ELF-1 (cell line): ENCODE measurements at regions not wholly inside any gene's neighbourhood (a gene's known extent, or its start where the extent isn't known, plus 50 kb on each side); places are given as distances from the start of the nearest gene placed in this dataset.
"Not testable (repeated sequence)": the region's sequence is repeated elsewhere in the genome, so short reads cannot be mapped to it uniquely, and the experiment has no call there.

Source experiments
- DNase-seq: peaks from one replicate; pipeline ENCODE4 v3.0.0-alpha.2; 2016; ENCODE audit warnings: low read depth, low spot score

DNA sequence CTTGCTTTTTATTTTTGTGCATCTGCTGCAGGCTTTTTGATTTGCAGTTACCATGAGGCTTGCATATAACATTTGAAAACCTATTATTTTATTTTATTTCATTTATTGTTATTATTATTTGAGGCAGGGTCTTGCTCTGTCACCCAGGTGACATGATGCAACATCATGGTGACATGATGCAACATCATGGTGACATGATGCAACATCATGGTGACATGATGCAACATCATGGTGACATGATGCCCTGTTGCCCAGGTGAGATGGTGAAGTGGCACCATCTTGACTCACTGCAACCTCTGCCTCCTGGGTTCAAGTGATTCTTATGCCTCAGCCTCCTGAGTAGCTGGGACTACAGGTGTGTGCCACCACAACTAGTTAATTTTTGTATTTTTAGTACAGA is 244.5 kb upstream of the CTBP2 start:
- not testable (repeated sequence) for DNase-seq

DNA sequence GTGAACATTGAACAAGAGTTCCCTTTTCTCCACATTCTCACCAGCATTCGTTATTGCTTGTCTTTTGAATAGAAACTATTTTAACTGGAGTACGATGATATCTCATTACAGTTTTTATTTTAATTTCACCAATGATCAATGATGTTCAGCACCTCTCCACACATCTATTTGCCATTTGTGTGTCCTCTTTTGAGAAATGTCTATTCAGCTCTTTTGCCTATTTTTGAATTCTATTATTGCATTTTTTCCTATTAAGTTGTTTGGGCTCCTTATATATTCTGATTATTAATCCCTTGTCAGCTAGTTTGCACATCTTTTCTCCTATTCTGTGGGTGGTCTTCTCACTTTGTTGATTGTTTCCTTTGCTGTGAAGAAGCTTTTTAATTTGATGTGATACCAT is 241.1 kb upstream of the CTBP2 start:
- DNase-seq, result no peak

DNA sequence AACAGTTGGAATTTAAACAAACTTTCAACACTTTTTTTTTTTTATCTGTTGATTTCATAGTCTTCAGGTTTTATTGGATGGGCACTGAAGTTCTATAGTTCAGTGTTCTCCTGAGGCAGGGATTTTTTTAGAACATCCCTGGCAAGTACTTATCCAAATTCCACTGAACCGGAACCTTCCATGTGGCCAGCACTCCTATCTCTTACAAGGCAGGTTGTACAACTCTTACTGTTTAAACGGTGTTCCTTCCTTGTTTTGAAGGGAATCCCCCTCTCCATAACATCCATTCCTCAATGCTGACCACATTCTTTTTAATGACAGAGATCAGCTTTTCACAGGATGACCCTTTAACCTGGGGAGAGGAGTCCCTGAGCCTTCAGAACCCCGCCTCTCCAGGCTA is 238.9 kb upstream of the CTBP2 start:
- no peak for DNase-seq

DNA sequence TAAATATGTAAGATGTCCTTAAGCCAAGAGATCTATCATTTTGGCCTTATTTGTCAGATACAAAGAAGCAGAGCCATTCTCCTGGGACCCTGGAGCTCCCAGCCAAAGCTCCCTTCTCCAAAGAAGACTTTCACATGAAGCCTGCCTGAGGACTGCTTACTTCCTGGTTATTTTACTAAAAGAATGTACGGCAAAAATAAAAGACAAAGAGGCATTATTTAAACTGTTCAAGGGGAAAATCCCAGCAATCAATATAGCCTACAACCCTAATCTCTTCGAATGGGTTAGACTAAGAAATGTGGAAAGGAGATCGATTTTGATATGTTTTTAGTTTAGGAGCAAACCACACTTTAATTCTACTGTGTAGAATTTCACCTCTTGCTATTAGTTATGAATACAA is 237.9 kb upstream of the CTBP2 start:
- no peak for DNase-seq

DNA sequence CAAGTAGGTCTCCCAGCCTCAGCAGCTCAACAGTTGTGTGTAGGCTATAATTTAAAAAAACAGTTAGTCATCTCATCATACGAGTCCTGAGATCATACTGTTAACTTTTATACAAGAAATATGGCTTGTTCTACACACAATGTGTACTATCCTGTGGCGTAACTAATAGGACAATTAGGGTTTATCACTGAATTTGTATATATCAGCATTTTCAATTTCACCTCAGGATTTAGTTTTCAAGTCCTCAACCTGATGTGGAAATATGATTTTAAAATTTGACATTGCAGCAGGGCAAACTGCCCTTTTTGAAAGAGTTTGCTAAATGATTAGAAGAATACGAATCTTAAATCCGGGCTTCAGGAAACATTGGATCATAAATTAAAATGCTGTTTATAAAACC is 237.2 kb upstream of the CTBP2 start:
- DNase-seq, result no peak

DNA sequence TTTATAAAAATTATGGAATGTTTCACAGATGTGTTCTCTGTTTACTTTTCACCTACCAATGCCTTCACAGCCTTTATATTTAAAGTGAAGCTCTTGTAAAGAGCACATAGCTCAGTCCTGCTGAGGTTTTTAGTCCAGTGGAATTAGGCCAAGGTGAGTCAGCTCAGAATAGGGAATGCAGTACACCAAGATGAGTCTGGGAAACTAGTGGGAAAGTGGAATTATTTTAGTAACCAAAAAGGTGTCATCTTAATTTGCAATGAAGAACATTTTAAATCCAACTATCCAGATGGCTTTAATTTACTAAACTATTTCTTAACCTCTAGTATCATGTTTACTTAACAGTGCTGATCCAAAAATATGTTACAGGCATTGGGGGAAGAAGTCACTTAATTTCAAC is 236.3 kb upstream of the CTBP2 start:
- no peak for DNase-seq

DNA sequence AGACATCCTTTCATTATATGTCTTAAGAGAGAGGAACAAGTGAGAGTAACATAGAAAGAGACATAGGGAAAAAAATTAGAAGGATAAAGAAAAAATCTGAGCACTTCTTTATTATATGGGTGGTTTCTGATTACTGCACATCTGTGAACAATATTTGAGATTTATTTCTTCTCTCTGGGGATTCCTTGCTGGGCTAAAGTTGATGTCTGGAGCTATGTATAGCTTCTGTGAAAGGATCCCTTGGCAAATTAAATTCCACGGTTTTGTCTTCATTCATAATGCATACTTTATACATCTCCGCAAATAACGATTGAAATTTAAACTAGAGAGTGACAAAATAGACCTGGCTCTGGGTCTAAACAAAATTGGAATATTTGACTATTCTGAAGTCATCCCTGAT is 232.2 kb upstream of the CTBP2 start:
- no peak for DNase-seq

DNA sequence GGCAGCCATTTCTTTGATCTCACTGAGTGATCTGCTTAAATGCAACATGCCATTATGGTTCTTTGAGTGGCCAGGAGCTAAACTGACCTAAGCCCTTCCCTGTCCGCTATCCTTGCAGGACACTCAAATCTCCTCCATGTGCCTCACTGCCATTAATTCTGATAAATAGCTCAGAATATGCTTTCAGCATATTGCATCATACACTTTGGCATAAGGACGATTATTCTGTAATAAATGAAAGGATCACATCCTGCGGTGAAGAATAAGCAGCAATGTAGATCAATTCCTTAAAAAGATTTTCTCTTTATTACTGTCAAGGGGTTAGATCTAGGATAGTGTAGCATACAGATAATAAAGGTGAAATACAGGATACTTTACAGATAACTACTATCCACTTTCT is 231.8 kb upstream of the CTBP2 start:
- DNase-seq, result no peak

DNA sequence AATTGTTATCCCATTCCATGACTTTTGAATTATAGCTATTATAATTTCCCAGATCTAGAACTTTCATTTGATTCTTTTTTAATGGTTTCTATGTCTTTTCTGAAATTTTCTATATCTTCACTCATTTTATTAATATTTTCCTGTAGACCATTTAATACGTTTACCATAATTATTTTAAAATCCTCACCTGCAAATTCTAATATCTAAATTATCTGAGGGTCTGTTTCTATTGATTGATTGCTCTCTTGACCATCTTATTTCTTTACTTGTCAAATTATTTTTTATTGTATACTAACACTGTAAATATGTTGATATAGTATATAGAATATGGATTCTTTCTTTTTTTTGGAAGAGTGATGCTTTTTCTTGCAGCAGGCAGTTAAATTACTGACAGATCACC is 229.3 kb upstream of the CTBP2 start:
- no peak for DNase-seq

DNA sequence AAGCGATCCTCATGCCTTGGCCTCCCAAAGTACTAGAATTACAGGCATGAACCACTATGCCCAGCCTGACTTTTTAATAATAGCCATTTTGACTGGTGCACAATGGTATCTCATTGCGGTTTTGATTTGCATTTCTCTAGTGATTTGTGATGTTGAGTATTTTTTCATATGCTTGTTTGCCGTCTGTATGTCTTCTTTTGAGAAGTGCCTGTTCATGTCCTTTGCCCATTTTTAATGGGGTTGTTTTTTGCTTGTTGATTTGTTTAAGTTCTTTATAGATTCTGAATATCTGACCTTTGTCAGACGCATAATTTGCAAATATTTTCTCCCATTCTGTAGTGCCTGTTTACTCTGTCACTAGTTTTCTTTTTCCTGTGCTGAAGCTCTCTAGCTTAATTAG is 219.2 kb upstream of the CTBP2 start:
- DNase-seq, result no peak

DNA sequence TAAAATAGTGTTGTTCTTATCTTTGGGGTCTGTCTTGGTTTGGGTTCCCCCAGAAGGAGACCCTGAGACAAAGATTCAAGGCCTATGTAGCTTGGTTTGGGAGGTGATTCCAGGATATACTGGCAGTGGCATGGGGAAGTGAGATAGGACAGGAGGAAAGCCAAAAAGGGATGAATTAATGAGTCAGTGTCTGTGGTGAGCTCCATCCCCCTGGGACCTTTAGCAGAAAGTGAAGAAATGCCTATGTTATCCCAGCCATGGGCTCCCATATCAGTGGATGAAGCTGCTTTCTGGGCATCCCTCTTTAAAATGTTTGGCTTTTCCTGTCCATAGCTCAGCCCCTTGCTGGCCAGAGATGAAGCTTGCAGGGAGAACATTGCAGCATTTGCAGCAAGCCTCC is 217.0 kb upstream of the CTBP2 start:
- DNase-seq, result no peak

DNA sequence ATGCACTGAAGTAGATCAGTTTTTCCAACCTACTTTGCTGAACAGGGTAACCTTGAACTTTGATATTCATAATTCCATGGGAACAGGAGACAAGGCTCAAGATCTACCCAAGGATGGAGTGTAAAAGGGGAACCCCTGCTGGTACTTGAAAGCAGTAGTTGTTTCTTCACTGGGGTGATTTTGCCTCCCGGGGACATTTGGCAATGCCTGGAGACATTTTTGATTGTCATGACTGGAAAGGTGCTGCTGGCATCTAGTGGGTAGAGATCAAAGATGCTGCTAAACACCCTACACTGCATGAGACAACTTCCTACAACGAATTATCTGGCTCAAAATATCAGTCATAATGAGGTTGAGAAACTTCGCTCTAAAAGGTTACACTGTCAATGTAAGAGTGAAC is 214.8 kb upstream of the CTBP2 start:
- no peak for DNase-seq

DNA sequence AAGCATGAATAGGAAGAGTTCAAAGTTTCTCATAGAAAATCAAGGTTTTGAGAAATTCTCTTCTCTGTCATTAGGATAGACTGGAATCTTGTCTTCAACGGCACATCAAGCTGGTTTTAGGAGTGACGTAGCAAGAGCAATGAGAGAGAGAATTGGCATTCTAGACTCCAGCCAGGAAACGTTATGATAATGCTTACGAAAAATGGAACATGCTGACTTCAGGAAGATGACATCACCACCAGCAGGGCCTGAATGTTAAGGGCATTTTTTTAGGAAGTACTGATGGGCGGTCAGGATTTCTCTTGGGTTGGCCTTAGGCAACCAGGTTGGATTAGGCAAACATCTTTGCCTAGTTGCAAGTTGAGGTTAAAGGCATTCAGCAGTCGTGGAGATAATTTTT is 213.2 kb upstream of the CTBP2 start:
- no peak for DNase-seq

DNA sequence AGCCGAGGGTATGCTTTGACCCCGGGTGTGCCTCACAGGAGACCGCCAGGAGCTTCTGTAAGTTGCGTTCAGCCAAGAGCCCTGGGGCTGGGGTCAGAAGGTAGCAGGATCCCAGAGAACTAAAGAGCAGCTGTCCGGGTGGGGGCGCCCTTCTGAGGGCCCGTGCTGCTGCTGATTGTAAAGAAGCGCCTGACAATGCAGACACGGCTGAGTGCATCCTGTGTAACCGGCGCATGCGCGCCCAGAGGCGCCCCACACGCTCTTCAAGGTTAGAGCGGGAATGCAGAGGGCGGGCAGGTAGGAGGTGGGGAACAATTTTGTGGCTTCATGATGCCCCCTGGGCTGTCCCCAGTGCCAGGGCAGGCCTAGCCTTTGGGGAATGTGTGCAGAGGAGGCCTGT is 210.2 kb upstream of the CTBP2 start:
- peak; percentile 96 for DNase-seq

DNA sequence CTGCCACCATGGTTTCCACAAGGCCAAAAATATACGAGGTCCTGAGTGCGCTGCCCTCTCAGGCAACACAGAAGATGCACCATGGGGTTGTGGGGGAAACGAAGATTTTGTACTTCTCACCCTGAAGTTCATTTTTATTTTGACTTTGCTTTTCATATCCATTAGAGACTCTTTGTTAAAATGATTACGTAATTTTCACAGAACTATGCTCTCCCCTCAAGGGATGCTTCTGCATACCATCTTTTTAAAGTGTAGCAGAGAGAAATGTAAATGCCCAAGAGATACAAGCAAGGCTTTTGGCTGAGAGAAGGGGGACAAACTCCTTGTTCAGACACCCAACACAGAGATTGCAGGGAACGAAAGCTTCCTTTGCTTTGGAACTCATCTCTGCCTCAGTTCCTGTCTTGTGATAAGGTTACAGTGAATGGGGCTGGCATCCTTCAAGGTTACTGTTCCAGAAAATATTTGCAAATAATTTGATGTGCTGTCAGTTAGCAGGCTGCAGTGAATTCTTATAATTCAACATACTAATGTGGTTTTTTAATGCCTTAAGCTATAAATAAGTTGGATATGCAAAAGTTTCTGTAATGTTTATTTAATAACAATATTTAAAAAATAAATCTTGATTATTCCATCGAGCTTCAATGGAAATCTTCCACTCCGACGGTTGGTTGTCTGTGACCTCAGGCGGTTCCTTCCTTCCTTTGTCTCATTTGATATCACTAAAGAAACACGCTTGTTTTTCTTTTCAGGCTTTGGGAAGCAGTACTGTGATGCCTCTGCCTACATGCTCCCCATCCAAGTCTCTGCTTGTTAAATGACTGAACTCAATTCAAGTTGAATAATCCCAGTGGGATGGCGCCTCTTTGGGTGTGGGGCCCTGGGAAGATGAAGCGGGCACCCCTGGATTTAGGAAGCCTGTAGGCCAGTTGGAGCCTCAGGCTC is 209.3 kb upstream of the CTBP2 start:
- DNase-seq, result no peak

DNA sequence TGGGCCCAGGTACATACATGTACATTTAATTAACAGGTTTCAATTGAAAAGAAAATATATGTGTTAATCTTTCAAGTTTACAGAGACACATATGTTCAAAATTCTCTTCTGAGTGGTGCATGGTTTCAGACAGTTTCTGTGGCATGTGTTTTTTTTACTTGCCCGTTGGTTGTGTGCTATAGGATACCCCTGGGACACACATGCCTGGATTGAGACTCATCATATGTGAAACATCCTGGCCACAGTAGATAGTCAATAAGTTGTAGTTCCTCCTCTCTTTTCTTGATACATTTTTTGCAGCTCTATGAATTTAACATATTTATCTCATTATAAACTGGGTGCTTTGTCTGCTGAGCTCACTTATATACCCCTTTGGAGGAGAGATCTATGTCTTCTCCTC is 207.8 kb upstream of the CTBP2 start:
- no peak for DNase-seq

DNA sequence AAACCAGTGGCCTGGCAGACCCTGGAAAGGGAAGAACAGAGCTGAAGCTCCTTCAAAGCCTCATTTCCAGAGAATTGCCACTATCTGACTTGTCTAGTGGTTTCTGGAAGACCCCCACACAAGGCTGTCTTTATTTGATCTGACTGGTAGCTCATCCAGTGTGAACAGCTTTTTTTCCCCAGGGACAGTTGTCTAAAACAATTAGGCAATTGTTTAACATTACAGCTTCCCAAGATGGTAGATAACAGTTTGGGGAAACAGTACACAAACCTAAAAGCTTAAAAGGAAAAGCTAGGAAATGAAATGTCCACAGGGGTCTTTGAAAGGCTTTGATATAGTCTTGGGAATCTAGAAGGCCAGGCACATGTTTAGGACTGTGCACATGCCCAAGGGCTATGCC is 203.4 kb upstream of the CTBP2 start:
- DNase-seq, result peak; percentile 14

DNA sequence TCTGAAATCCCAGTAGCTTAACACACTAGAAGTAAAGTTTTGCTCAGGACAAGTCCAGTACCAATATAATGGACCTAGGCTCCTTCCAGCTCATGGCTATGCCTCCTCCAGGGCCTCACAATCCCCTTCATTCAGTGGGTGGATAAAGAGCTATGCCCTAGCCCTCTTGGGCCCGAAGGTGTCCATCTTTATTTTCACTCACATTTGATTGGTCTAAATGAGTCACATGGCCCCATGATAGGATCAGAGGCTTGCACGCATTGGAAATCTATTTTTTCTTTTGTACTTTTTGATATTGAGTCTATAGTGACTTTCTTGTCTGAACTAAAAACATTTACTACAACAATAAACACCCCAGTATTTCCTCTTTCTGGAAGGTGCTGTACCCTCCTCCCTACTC is 202.6 kb upstream of the CTBP2 start:
- DNase-seq, result no peak

DNA sequence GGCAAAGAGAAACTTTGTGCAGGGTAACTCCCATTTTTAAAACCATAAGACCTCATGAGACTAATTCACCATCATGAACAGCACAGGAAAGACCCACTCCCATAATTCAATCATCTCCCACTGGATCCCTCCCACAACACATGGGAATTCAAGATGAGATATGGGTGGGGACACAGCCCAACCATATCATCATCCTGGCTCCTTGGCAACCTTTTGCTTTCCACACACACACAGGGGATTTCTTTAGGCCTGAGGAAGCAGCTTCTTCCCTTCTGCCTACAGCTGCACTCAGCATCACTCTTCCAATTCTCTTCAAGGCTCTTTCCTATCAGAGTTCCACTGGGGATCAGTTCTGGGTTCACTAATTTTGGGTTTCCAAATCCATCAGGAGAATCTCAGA is 199.0 kb upstream of the CTBP2 start:
- no peak for DNase-seq

DNA sequence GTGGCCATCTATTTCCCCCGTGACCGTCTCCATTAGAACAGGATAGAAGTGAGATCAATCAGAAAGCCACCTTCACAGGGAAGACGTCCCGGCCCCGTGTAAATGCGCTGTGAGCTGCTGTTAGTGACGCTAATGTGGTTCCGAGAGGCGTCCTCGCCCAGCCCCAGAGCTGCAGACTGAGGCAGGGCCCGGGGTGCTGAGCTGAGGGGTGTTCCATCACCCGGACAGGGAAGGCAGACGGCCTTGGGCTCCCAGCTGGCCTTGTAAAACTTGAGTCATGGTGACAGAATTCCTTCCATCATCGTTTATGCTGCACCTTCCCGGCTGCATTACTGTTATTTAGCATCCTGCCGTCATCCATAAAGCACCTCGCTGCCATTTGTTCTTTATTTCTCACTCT is 195.3 kb upstream of the CTBP2 start:
- no peak for DNase-seq

DNA sequence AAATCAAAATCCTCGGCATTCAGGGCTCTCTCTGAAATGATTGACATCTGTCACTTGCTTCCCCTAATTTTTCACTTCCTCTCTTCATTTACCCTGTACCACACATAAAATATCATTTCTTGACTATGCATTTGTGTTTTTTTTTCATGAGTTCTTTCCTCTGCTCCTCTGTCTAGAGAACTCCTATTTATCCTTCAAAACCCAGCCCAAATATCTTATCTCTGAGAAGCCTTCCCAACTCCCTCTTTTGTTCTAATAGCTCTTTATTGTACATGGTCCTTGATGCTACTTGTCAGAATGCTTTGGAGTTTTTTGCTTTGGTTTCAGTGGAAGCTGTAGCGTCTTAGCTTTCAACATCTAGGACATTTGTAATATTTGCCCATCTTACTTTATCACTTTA is 190.2 kb upstream of the CTBP2 start:
- no peak for DNase-seq

DNA sequence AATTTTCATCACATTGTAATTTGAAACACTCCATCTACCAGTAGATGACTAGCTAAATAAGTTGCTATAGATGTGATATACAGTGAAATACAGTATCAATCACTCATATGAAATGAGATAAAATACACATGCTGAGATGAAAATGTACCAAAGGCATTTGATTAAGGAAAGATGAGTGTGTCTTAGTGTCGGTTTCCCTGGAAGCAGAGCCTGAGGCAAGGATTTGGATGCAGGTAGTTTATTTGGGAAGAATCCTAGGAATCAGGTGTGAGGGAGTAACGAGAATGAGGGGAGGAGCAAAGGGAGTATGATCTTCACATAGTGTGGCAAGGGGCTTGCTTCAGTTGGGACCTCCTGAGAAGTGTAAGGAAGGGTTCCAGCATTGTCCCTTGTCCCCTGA is 188.2 kb upstream of the CTBP2 start:
- DNase-seq, result no peak

DNA sequence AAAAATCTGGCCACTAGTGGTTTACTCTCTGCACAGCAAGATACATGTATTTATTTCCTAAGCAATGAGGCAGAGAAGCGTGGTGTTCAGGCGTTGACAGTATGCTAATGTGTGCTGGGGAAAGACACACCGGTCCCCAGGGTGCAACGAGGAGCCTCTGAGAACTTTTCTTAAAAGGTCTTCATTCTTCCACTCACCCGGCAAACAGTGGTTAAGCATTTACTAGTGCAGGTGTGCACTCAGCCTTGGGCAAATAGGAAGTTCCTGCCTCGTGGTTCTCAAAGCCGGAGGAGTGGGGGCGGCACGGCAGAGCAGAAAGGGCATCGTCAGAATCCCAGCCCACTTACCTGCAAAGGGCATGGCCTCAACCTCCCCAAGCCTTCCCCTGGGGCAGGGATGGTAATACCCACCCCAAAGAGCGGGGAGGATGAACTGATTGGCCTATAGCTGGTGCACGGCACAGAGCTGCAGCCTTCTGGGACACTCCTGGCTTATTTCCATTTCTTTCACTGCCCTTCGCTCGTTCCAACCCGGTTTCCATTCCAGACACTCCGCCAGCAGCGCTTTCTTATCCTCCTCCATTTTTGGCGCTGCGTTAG is 184.3 kb upstream of the CTBP2 start:
- DNase-seq, result no peak

DNA sequence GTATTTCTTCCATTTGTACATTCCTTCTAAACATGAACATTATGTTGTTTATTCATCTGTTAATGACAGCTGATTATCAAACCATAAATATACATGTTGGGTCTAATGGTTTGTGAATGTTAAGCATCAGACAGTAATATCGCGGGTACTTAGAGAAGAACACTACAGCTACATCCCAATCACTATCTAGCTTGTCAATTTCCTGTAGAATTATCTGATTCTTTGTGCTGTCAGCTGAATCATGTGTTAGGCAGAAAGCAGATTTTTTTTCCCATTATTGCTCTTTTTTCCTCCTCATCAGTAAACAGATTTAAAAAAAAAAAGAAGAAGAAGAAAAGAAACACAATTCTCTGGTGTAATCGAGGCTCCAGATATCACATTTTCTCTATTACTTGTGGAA is 183.6 kb upstream of the CTBP2 start:
- no peak for DNase-seq
